H9 (cell line): ENCODE measurements at regions not wholly inside any gene's neighbourhood (a gene's known extent, or its start where the extent isn't known, plus 50 kb on each side); places are given as distances from the start of the nearest gene placed in this dataset.

Source experiments
- DNase-seq: peaks from one replicate; pipeline ENCODE4 v3.0.0-alpha.2; 2017
- H2AFZ ChIP-seq: one replicate; pipeline ENCODE4 v1.6.1; 2013; ENCODE audit warnings: mild to moderate bottlenecking, low read length, control low read depth, moderate library complexity
- H2AK5ac ChIP-seq: 2 replicates; pipeline ENCODE4 v1.6.1; 2013; ENCODE audit warnings: low read length, control low read depth, mixed read lengths; ENCODE audit not compliant: insufficient read length
- H2BK120ac ChIP-seq: one replicate; pipeline ENCODE4 v1.6.1; 2013; ENCODE audit warnings: low read depth, mild to moderate bottlenecking, low read length, control low read depth, inconsistent platforms; ENCODE audit not compliant: poor library complexity, severe bottlenecking
- H2BK12ac ChIP-seq: 2 replicates; pipeline ENCODE4 v1.6.1; 2013; ENCODE audit warnings: low read length, control low read depth, mixed read lengths, low read depth; ENCODE audit not compliant: insufficient read length
- H2BK15ac ChIP-seq: 2 replicates; pipeline ENCODE4 v1.6.1; 2013; ENCODE audit warnings: low read depth, low read length, control low read depth
- H2BK20ac ChIP-seq: one replicate; pipeline ENCODE4 v1.6.1; 2013; ENCODE audit warnings: low read depth, mild to moderate bottlenecking, low read length, control low read depth, inconsistent platforms; ENCODE audit not compliant: poor library complexity, severe bottlenecking
- H2BK5ac ChIP-seq: 2 replicates; pipeline ENCODE4 v1.6.1; 2013; ENCODE audit warnings: low read length, control low read depth, mixed read lengths; ENCODE audit not compliant: insufficient read length
- H3K14ac ChIP-seq: 2 replicates; pipeline ENCODE4 v1.6.1; 2013; ENCODE audit warnings: low read length, control low read depth; ENCODE audit not compliant: insufficient read depth
- H3K18ac ChIP-seq: 2 replicates; pipeline ENCODE4 v1.6.1; 2013; ENCODE audit warnings: low read depth, mild to moderate bottlenecking, mixed read lengths, low read length, control low read depth; ENCODE audit not compliant: insufficient read length
- H3K23ac ChIP-seq: 2 replicates; pipeline ENCODE4 v1.6.1; 2013; ENCODE audit warnings: low read length, control low read depth, mixed read lengths, low read depth; ENCODE audit not compliant: insufficient read length
- H3K23me2 ChIP-seq: 2 replicates; pipeline ENCODE4 v1.6.1; 2013; ENCODE audit warnings: low read depth, mild to moderate bottlenecking, mixed read lengths, low read length, control low read depth; ENCODE audit not compliant: insufficient read length, poor library complexity, severe bottlenecking
- H3K27ac ChIP-seq: 2 replicates; pipeline ENCODE4 v1.5.1; 2013; ENCODE audit warnings: low read length, control low read depth, mixed read lengths, low read depth; ENCODE audit not compliant: insufficient read length
- H3K27me3 ChIP-seq: 2 replicates; pipeline ENCODE4 v1.6.1; 2013; ENCODE audit warnings: low read length, control low read depth, inconsistent platforms; ENCODE audit not compliant: insufficient read depth
- H3K4ac ChIP-seq: 2 replicates; pipeline ENCODE4 v1.6.1; 2013; ENCODE audit warnings: low read depth, mild to moderate bottlenecking, control low read depth, inconsistent platforms, low read length, moderate library complexity
- H3K4me1 ChIP-seq: 2 replicates; pipeline ENCODE4 v1.6.1; 2013; ENCODE audit warnings: low read length, control low read depth, inconsistent platforms; ENCODE audit not compliant: insufficient read depth
- H3K4me2 ChIP-seq: 2 replicates; pipeline ENCODE4 v1.6.1; 2013; ENCODE audit warnings: low read length, control low read depth, mixed read lengths; ENCODE audit not compliant: insufficient read length, insufficient read depth
- H3K56ac ChIP-seq: 2 replicates; pipeline ENCODE4 v1.6.1; 2013; ENCODE audit warnings: low read depth, mild to moderate bottlenecking, mixed read lengths, low read length, control low read depth; ENCODE audit not compliant: insufficient read length
- H3K79me1 ChIP-seq: 2 replicates; pipeline ENCODE4 v1.6.1; 2013; ENCODE audit warnings: low read depth, mild to moderate bottlenecking, moderate library complexity, low read length, control low read depth, inconsistent platforms; ENCODE audit not compliant: insufficient read depth, poor library complexity, severe bottlenecking
- H3K79me2 ChIP-seq: 2 replicates; pipeline ENCODE4 v1.6.1; 2013; ENCODE audit warnings: low read length, control low read depth, inconsistent platforms; ENCODE audit not compliant: insufficient read depth
- H3K9ac ChIP-seq: 2 replicates; pipeline ENCODE4 v1.6.1; 2013; ENCODE audit warnings: low read length, control low read depth, mixed read lengths; ENCODE audit not compliant: insufficient read length; ENCODE audit errors: extremely low read depth
- H3K9me3 ChIP-seq: one replicate; pipeline ENCODE4 v1.6.1; 2013; ENCODE audit warnings: low read depth, low read length, inconsistent platforms; ENCODE audit not compliant: control insufficient read depth
- H3T11ph ChIP-seq: one replicate; pipeline ENCODE4 v1.6.1; 2013; ENCODE audit warnings: mild to moderate bottlenecking, low read length, control low read depth, inconsistent platforms
- H4K20me1 ChIP-seq: one replicate; pipeline ENCODE4 v1.6.1; 2013; ENCODE audit not compliant: control insufficient read depth, insufficient read length, insufficient read depth
- H4K5ac ChIP-seq: 2 replicates; pipeline ENCODE4 v1.6.1; 2013; ENCODE audit warnings: low read depth, mild to moderate bottlenecking, mixed read lengths, low read length, control low read depth; ENCODE audit not compliant: insufficient read length
- H4K8ac ChIP-seq: replicated peaks from 2 replicates; pipeline ENCODE4 v1.6.1; 2013; ENCODE audit warnings: low read length, control low read depth, mixed read lengths, low read depth; ENCODE audit not compliant: insufficient read length
- H4K91ac ChIP-seq: 2 replicates; pipeline ENCODE4 v1.6.1; 2013; ENCODE audit warnings: low read depth, mild to moderate bottlenecking, moderate library complexity, mixed read lengths, low read length, control low read depth; ENCODE audit not compliant: insufficient read length
- H3K27ac Mint-ChIP-seq, 3 experiments: 2 replicates in 2 of 3; 3 replicates in 1 of 3; pipeline ENCODE4 v1.8.0; 2020 to 2021; ENCODE audit warnings: mixed read lengths in 3 of 3, mild to moderate bottlenecking in 1 of 3, moderate library complexity in 1 of 3
- H3K27me3 Mint-ChIP-seq: 2 replicates; pipeline ENCODE4 v1.8.0; 2021; ENCODE audit warnings: low read depth, mild to moderate bottlenecking, moderate library complexity, mixed read lengths
- H3K36me3 Mint-ChIP-seq, 3 experiments: 2 replicates in 2 of 3; 3 replicates in 1 of 3; pipeline ENCODE4 v1.8.0; 2020 to 2021; ENCODE audit warnings: low read depth in 3 of 3, mixed read lengths in 3 of 3; ENCODE audit not compliant: insufficient read depth in 1 of 3
- H3K4me1 Mint-ChIP-seq, 2 experiments: 2 replicates each; pipeline ENCODE4 v1.8.0; 2020; ENCODE audit warnings: mixed read lengths in 2 of 2
- H3K4me3 Mint-ChIP-seq, 2 experiments: 2 replicates in 1 of 2; 3 replicates in 1 of 2; pipeline ENCODE4 v1.8.0; 2020 to 2021; ENCODE audit warnings: mild to moderate bottlenecking in 2 of 2, mixed read lengths in 2 of 2, moderate library complexity in 1 of 2
- H3K9me3 Mint-ChIP-seq, 2 experiments: 2 replicates in 1 of 2; 3 replicates in 1 of 2; pipeline ENCODE4 v1.8.0; 2020; ENCODE audit warnings: mild to moderate bottlenecking in 2 of 2, mixed read lengths in 2 of 2, moderate library complexity in 1 of 2
- CTCF ChIP-seq: fragments of 200-600 bp; sonication (generic); conservative IDR thresholded peaks from 3 replicates; pipeline ENCODE4 v1.8.0; 2021; ENCODE audit warnings: antibody characterized with exemption, mild to moderate bottlenecking
- WGBS: extraction: QIAGEN DNeasy Blood & Tissue Kit; methylation state at CpG from one replicate; pipeline ENCODE4 v1.1.7; 2013; ENCODE audit warnings: missing lambda C conversion rate, low lambda C conversion rate, mixed read lengths; ENCODE audit not compliant: insufficient read length; ENCODE audit errors: extremely low coverage; 5-methylcytosine and 5-hydroxymethylcytosine counted together

GRCh38 chrX:113586281-113586898 lies 745.8 kb upstream of the AMOT start:
- no peak overlapping the region for H3K27ac ChIP-seq
- H2BK12ac ChIP-seq, result no peak overlapping the region
- peak; percentile 22 for DNase-seq
- no peaks in the 10 kb centered on the region for H3K9me3 ChIP-seq
- no peak for TF ChIP-seq CTCF
- no peak overlapping the region; the same call in 1 of the 2 replicates for H3K14ac ChIP-seq
- no peaks in the 10 kb centered on the region for H4K20me1 ChIP-seq
- no peaks in the 10 kb centered on the region for H3K4me1 ChIP-seq
- H3K27ac Mint-ChIP-seq, result peak overlapping the region in 1 of 3 experiments; percentile 56; a peak in 1 of 7 replicates
- H3K23ac ChIP-seq, result no peak overlapping the region
- H2AK5ac ChIP-seq, result no peak overlapping the region
- no peak overlapping the region for H2BK120ac ChIP-seq
- H3K18ac ChIP-seq, result no peak overlapping the region
- no peaks in the 10 kb centered on the region for H3K79me2 ChIP-seq
- no peak overlapping the region for H4K91ac ChIP-seq
- no peak overlapping the region for H2BK20ac ChIP-seq
- no peak overlapping the region for H3K56ac ChIP-seq
- peaks cover 10 to 11% of the 10 kb centered on the region in 2 experiments for H3K9me3 Mint-ChIP-seq
- no peaks in the 10 kb centered on the region for H3K27me3 Mint-ChIP-seq
- H2AFZ ChIP-seq, result no peak overlapping the region
- H3K4ac ChIP-seq, result no peak overlapping the region
- H3K4me3 Mint-ChIP-seq, result no peak overlapping the region
- no peaks in the 10 kb centered on the region for H3K4me1 Mint-ChIP-seq
- H4K5ac ChIP-seq, result no peak overlapping the region
- no peak overlapping the region for H2BK15ac ChIP-seq
- WGBS, result no CpG with 5 or more reads among the region's 15 CpGs
- no peaks in the 10 kb centered on the region for H3K27me3 ChIP-seq
- H3K4me2 ChIP-seq, result no peak overlapping the region
- H3K36me3 Mint-ChIP-seq, result peaks cover 9 to 26% (median 11%) of the 10 kb centered on the region in 3 experiments
- no peaks in the 10 kb centered on the region for H3K23me2 ChIP-seq
- no peak overlapping the region for H3K9ac ChIP-seq
- no peak overlapping the region for H2BK5ac ChIP-seq
- H3T11ph ChIP-seq, result no peak overlapping the region
- no peak overlapping the region for H4K8ac ChIP-seq
- no peaks in the 10 kb centered on the region for H3K79me1 ChIP-seq
